CD4-positive, alpha-beta T cell (primary cell): ENCODE measurements at regions not wholly inside any gene's neighbourhood (a gene's known extent, or its start where the extent isn't known, plus 50 kb on each side); places are given as distances from the start of the nearest gene placed in this dataset.

Experiments used
- ATAC-seq: fragments of 200-7000 bp; cut with Tn5 transposase; one replicate; pipeline ENCODE4 v1.10.0; 2022; ENCODE audit warnings: mild to moderate bottlenecking; ENCODE audit not compliant: poor library complexity
- CTCF ChIA-PET: fragments of 350-600 bp; sonication (Branson Sonifier 250); formaldehyde crosslinking; loops from one replicate; lab custom pipeline; 2021; ENCODE audit warnings: antibody characterized with exemption, inconsistent platforms; lab: Charles Lee
- POLR2A ChIA-PET: fragments of 350-600 bp; sonication (Branson Sonifier 250); formaldehyde crosslinking; loops from one replicate; lab custom pipeline; 2021; ENCODE audit warnings: antibody characterized with exemption, inconsistent platforms; lab: Charles Lee
- DNase-seq, 14 experiments: peaks; one replicate each; pipeline ENCODE4 v3.0.0-alpha.2; 2013 to 2020; ENCODE audit warnings: mixed read lengths in 2 of 14
- H3K27ac ChIP-seq, 2 donors: one replicate each; pipeline versions ENCODE4 v1.5.1 to v1.7.0; 2013; ENCODE audit warnings: low read length in 2 of 2, low read depth in 1 of 2, mild to moderate bottlenecking in 1 of 2
- H3K27me3 ChIP-seq, 2 experiments: 1 replicate in 1 of 2; 2 replicates in 1 of 2; pipeline versions ENCODE4 v1.6.1 to v1.7.0; 2013; ENCODE audit warnings: low read length in 2 of 2, control low read depth in 1 of 2, mild to moderate bottlenecking in 1 of 2, moderate library complexity in 1 of 2; ENCODE audit not compliant: insufficient read depth in 2 of 2, control insufficient read depth in 1 of 2
- H3K36me3 ChIP-seq: one replicate; pipeline ENCODE4 v1.6.1; 2013; ENCODE audit warnings: low read length, control low read depth; ENCODE audit not compliant: insufficient read depth
- H3K4me1 ChIP-seq: one replicate; pipeline ENCODE4 v1.6.1; 2013; ENCODE audit warnings: low read length, control low read depth; ENCODE audit not compliant: insufficient read depth
- H3K4me3 ChIP-seq: one replicate; pipeline ENCODE4 v1.5.1; 2013; ENCODE audit warnings: mild to moderate bottlenecking, low read length, moderate library complexity
- H3K9me3 ChIP-seq, 2 experiments: 1 replicate in 1 of 2; 2 replicates in 1 of 2; pipeline versions ENCODE4 v1.6.1 to v1.7.0; 2013; ENCODE audit warnings: low read length in 2 of 2, mild to moderate bottlenecking in 2 of 2, control low read depth in 1 of 2, moderate library complexity in 1 of 2; ENCODE audit not compliant: control insufficient read depth in 1 of 2, insufficient read depth in 1 of 2
- H3K27ac Mint-ChIP-seq: one replicate; pipeline ENCODE4 v1.8.0; 2020; ENCODE audit warnings: mixed read lengths
- H3K27me3 Mint-ChIP-seq: one replicate; pipeline ENCODE4 v1.8.0; 2021; ENCODE audit warnings: mixed read lengths
- H3K36me3 Mint-ChIP-seq: one replicate; pipeline ENCODE4 v1.8.0; 2021; ENCODE audit warnings: low read depth, mixed read lengths
- H3K4me1 Mint-ChIP-seq: one replicate; pipeline ENCODE4 v1.8.0; 2021; ENCODE audit warnings: low read depth, mixed read lengths
- H3K4me3 Mint-ChIP-seq: one replicate; pipeline ENCODE4 v1.8.0; 2020; ENCODE audit warnings: mild to moderate bottlenecking, mixed read lengths
- H3K9me3 Mint-ChIP-seq: one replicate; pipeline ENCODE4 v1.8.0; 2020; ENCODE audit warnings: mixed read lengths
- CTCF ChIP-seq: fragments of 200-600 bp; IDR thresholded peaks from one replicate; pipeline ENCODE4 v1.8.0; 2022; ENCODE audit warnings: antibody characterized with exemption, mild to moderate bottlenecking
- intact Hi-C, 2 experiments: fragments of 100-400 bp; cut with DNase I in 1 of 2; cut with micrococcal nuclease in 1 of 2; formaldehyde crosslinking; loops; one replicate each; pipeline versions ENCODE4 v1.15.1 to v1.9.0; 2023 to 2025; cut with DNase I, micrococcal nuclease

- no peak for TF ChIP-seq CTCF
- H3K4me1 ChIP-seq = no peaks in the 10 kb centered on the region
- no peaks in the 10 kb centered on the region for H3K36me3 ChIP-seq
- H3K27me3 ChIP-seq = no peaks in the 10 kb centered on the region
- ATAC-seq (no peak), DNase-seq (no peak)
- ChIA-PET POLR2A (no interaction called here), CTCF (no interaction called here)
- Mint-ChIP-seq H3K4me1 (no peaks in the 10 kb centered on the region), H3K27ac (no peak overlapping the region), H3K27me3 (no peaks in the 10 kb centered on the region), H3K4me3 (no peak overlapping the region), H3K36me3 (no peaks in the 10 kb centered on the region), H3K9me3 (peaks cover 4% of the 10 kb centered on the region)
- H3K27ac ChIP-seq = no peak overlapping the region
- H3K4me3 ChIP-seq = no peak overlapping the region
- intact Hi-C loops = no loop called here
- H3K9me3 ChIP-seq = peaks cover 0 to 4% of the 10 kb centered on the region in 2 experiments
Measured at GRCh38 chr13:86714495-86714894, 915.3 kb upstream of the SLITRK6 start.

GRCh38 chr13:86725105-86725504, 925.9 kb upstream of the SLITRK6 start:
- Mint-ChIP-seq H3K27ac (no peak overlapping the region), H3K4me3 (no peak overlapping the region), H3K27me3 (no peaks in the 10 kb centered on the region), H3K36me3 (no peaks in the 10 kb centered on the region), H3K9me3 (peaks cover 11% of the 10 kb centered on the region), H3K4me1 (no peaks in the 10 kb centered on the region)
- CTCF ChIA-PET = no interaction called here
- ATAC-seq (no peak), DNase-seq (no peak)
- intact Hi-C loops = no loop called here
- TF ChIP-seq CTCF = no peak
- no peaks in the 10 kb centered on the region for H3K4me1 ChIP-seq
- no peak overlapping the region for H3K4me3 ChIP-seq
- H3K36me3 ChIP-seq = no peaks in the 10 kb centered on the region
- H3K27me3 ChIP-seq = no peaks in the 10 kb centered on the region
- POLR2A ChIA-PET = no interaction called here
- peaks cover 0 to 5% of the 10 kb centered on the region in 2 experiments for H3K9me3 ChIP-seq
- no peak overlapping the region for H3K27ac ChIP-seq

GRCh38 chr13:86729206-86729605, 930.0 kb upstream of the SLITRK6 start:
- no peak for TF ChIP-seq CTCF
- POLR2A ChIA-PET = no interaction called here
- no peak overlapping the region for H3K27ac ChIP-seq
- intact Hi-C loops = no loop called here
- H3K36me3 Mint-ChIP-seq = no peaks in the 10 kb centered on the region
- H3K4me1 Mint-ChIP-seq = no peaks in the 10 kb centered on the region
- no peak for ATAC-seq
- no peaks in the 10 kb centered on the region for H3K27me3 Mint-ChIP-seq
- no peaks in the 10 kb centered on the region for H3K27me3 ChIP-seq
- peaks cover 5 to 21% of the 10 kb centered on the region in 2 experiments for H3K9me3 ChIP-seq
- CTCF ChIA-PET = no interaction called here
- no peak overlapping the region for H3K4me3 Mint-ChIP-seq
- no peak overlapping the region for H3K27ac Mint-ChIP-seq
- H3K9me3 Mint-ChIP-seq = peaks cover 7% of the 10 kb centered on the region
- DNase-seq = no peak
- no peaks in the 10 kb centered on the region for H3K36me3 ChIP-seq
- H3K4me3 ChIP-seq = no peak overlapping the region
- no peaks in the 10 kb centered on the region for H3K4me1 ChIP-seq
